Coronary artery (tissue), 2 donors: ENCODE measurements at regions not wholly inside any gene's neighbourhood (a gene's known extent, or its start where the extent isn't known, plus 50 kb on each side); places are given as distances from the start of the nearest gene placed in this dataset.

Experiments
- DNase-seq: peaks from one replicate; pipeline ENCODE4 v3.0.0-alpha.2; 2017; ENCODE audit warnings: low spot score
- H3K27ac ChIP-seq, 2 donors: fragments of 200-600 bp; sonication (generic); one replicate each; pipeline ENCODE4 v1.5.1; 2016 to 2019
- H3K4me3 ChIP-seq: fragments of 200-600 bp; sonication (generic); 2 replicates; pipeline ENCODE4 v1.5.1; 2016; ENCODE audit warnings: mild to moderate bottlenecking, moderate library complexity
- TF ChIP-seq, protein P1 (sequence below): fragments of 200-600 bp; sonication (generic); IDR thresholded peaks from one replicate; pipeline ENCODE4 v1.5.1; 2019; ENCODE audit warnings: antibody characterized with exemption

DNA sequence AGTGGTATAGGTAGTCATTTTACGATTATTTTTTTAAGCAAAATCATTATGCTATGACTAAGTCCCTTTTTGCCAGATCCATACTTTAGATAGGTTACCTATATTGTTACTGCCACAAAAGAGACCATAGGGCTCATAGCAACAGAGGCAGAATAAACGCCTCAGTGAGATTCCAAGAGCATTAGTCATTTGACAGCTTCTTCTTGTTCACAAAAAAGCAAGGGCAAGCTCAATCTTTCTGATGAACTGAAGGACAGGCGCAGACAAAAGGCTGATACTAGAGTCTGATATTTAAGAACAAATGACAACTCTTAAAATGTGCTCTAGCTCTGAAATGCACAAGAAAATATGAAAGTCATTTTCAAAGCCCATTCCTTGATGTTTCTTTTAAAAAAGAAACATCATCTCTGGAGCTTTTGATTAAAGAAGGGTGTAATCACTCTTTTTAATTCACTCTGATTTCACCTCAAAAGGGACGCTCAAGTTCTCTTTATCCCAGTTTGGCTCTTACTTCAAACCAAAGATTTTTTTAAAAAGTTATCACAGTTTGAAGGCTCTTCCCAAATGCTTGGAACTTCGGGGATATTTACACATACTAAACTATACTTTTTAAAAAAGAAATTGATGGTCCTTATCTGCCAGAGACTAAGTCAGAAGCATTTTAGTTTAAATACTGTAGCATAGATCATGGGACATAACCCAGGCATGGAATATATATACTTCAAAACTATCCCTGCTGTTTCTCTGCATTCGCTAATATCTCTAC, 187.2 kb downstream of the EFNB2 start:
- no peak overlapping the region for H3K4me3 ChIP-seq
- no peak for DNase-seq
- no peak overlapping the region for H3K27ac ChIP-seq
- TF ChIP-seq, protein P1, sequence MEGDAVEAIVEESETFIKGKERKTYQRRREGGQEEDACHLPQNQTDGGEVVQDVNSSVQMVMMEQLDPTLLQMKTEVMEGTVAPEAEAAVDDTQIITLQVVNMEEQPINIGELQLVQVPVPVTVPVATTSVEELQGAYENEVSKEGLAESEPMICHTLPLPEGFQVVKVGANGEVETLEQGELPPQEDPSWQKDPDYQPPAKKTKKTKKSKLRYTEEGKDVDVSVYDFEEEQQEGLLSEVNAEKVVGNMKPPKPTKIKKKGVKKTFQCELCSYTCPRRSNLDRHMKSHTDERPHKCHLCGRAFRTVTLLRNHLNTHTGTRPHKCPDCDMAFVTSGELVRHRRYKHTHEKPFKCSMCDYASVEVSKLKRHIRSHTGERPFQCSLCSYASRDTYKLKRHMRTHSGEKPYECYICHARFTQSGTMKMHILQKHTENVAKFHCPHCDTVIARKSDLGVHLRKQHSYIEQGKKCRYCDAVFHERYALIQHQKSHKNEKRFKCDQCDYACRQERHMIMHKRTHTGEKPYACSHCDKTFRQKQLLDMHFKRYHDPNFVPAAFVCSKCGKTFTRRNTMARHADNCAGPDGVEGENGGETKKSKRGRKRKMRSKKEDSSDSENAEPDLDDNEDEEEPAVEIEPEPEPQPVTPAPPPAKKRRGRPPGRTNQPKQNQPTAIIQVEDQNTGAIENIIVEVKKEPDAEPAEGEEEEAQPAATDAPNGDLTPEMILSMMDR, result no peak

DNA sequence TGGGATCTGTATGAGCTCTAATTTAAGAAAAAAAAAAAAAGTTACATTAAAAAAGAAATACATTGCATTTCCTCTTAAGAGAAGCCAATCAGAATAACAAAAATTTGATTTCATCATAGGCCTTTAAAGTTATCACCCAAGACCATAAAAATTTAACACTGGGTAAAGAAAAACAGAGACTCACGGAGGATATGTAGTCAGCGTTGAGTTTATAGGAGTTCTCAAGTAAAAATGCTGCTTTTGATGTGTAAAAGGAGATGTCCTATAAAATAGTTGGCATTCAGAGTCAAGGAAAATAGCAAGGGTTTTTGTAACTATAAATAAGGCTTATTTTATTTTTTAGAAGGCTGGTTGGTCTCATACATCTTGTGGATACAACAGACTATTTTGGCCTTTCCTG, 191.1 kb downstream of the EFNB2 start:
- no peak for DNase-seq
- Histone ChIP-seq H3K4me3 (no peak overlapping the region), H3K27ac (no peak overlapping the region)
- TF ChIP-seq, protein P1, result no peak

DNA sequence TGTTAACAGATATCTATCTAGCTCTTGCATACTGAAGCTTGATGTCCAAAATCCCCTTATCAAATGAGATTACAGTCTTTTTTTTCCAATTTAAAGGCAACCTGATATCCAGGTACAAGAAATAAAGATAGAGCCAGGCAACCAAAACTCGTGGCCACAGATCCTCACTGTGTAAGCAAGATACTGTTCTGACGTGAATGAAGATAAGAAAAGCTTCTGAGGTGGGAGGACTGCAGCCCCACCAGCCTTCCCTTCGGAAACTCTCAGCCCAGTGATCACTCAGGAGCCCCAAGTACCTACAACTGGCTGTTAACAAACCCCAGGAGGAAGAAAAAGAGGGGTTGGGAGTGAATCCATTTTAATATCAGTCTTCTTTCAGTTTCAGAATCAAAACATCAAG, 191.6 kb downstream of the EFNB2 start:
- DNase-seq, result no peak
- Histone ChIP-seq H3K4me3 (no peak overlapping the region), H3K27ac (no peak overlapping the region)
- TF ChIP-seq, protein P1, result no peak

DNA sequence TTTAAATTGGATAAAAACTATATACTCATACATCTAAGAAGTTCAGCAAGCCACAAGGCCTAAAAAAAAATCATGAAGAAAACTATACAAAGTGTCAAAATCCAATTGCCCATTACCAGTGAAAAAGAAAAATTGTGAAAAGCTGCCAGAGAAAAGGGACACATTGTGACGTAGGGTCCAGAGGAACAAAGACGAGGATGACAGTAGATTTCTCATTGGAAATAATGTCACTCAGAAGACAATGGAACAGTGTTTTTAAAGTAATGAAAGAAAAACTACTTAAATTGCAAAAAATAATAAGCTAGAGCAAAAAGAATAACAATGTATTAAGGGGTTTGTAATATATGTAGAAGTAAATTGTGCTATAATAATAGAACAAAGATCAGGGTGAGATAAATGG, 195.2 kb downstream of the EFNB2 start:
- no peak for DNase-seq
- no peak overlapping the region for H3K27ac ChIP-seq
- no peak overlapping the region for H3K4me3 ChIP-seq
- TF ChIP-seq, protein P1, result no peak

GRCh38 chr13:106337096-106337850, 198.2 kb downstream of the EFNB2 start:
- no peak for DNase-seq
- TF ChIP-seq, protein P1, result no peak
- Histone ChIP-seq H3K27ac (no peak overlapping the region), H3K4me3 (no peak overlapping the region)

DNA sequence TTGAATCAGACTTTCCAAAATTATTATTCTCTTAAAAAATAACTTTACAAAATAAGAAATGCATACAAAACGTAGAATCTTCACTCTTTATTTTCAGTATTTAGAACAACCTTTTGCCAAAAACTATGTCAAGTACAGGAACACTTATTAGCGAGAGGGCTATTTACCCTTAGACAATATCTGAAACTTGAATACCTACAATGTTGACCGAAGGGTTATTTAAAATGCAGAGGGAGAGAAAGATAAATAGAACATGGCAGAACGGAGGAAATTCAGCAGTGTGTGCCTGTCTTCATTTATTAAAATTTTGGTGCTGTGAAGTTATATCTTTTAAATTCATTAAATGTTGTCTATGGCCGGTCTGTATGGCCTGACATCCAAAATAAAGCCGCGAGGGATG, 198.8 kb downstream of the EFNB2 start:
- DNase-seq, result no peak
- Histone ChIP-seq H3K4me3 (no peak overlapping the region), H3K27ac (no peak overlapping the region)
- TF ChIP-seq, protein P1, result no peak

DNA sequence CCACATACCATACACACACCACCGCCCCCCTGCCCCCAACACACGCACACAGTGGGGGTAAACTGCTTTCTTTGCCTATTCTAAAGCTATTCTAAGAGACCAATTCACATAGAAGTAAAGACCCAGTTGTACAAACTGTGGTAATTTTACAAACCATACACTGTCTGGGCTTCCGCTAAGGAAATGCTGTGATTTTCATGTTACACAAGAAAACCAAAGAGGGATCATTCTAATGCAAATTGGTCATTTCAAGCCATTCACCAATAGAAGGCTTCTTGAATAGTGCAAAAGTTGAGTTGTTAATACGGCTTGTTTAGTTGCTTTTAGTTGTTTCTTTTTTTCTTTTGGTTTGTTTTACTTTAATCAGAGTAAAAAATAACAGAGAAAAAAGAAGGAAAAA, 202.8 kb downstream of the EFNB2 start:
- TF ChIP-seq, protein P1, result no peak
- Histone ChIP-seq H3K4me3 (no peak overlapping the region), H3K27ac (no peak overlapping the region)
- no peak for DNase-seq
